NCI-H2196 (cell line): ENCODE measurements at regions not wholly inside any gene's neighbourhood (a gene's known extent, or its start where the extent isn't known, plus 50 kb on each side); places are given as distances from the start of the nearest gene placed in this dataset.
"Not testable (repeated sequence)": the region's sequence is repeated elsewhere in the genome, so short reads cannot be mapped to it uniquely, and the experiment has no call there.

Source experiments
- DNase-seq: peaks from one replicate; lab custom pipeline; 2025; ENCODE audit not compliant: unreplicated experiment; lab: John Stamatoyannopoulos, UW

- DNase-seq, result no peak
These were observed 51.2 kb downstream of the OR13H1 start for GRCh38 chrX:131595120-131595519.

DNA sequence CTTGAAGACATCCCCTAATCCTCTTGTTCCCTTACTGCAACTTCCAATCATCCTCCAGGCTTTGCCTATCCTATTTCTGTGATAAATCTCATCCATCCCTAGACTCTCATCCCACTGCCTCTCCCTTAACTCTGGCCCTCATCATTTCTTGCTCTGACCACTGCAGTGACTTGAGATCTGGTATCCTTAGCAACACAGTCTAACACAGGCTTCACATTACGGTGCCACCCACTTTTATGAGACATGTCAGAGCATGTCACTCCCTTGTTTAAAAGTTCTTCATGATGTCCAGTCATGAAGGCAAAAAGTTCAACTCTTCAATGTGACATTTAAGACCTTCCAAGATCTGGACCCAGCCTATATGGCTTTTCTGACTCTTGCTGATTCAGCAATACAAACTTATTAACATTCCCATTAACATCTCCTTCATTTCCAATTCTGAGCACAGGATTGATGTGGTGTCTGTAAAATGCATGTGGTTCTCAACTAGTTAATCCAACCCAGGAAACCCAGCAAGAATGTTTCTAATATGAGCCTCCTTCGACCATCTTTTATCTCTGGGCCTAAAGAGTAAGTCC, 64.0 kb downstream of the OR13H1 start:
- no peak for DNase-seq

DNA sequence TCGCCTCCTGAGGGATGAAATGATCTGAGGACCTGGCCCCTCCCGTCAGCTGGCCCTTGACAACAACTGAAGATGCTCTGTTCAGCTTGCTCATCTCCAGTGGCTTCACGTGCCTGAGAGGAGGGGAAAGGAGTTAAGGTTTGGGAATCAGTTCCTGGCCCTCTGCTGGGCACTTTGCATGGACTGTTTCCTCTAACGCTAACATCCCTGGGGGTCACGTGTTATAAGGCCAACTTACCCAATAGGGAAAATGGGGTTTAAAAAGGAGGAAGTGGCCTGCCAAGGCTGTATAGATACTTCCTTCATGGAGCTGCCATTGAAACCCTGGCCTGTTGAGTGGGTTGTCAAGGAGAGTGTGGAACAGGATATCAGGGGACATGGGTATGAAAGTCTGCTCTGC, 65.6 kb downstream of the OR13H1 start:
- DNase-seq, result no peak

DNA sequence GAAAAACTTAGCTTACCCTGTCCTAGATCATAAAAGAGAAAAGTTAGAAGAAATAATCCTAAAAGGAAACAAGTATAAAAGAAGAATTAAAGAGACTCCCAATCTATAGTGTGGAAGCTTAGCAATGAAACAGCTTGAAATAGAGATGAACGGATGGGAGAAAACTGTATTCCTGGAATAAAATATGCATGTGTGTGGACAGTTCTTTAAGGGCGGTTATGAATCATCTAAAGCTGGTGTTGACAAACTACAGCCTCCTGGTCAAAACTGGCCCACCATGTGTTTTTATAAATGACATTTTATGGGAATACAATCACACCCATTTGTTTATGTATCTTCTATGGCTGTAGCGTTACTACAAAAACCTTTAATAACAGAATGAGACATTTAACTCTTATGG, 69.4 kb downstream of the OR13H1 start:
- no peak for DNase-seq

DNA sequence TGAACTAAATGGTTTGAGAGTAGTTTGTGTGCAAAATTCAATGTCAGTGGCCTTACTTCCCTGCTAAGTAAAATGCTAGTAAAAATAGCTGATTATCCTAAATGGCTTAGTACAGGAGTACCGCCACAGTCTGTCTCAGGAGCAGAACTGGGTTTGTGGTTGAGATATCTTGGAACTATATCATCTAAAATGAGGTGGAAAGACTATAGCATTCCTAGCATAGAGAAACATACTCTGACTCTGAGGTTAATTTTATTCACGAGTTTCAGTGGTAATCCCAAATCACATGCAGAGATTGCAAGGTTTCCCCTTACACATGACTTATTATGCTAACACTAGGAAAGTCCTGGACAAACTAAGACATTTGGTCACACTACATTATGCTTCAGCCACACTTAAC, 70.4 kb downstream of the OR13H1 start:
- no peak for DNase-seq

GRCh38 chrX:131617182-131617581, 73.3 kb downstream of the OR13H1 start:
- DNase-seq, result no peak

GRCh38 chrX:131621650-131622049, 77.8 kb downstream of the OR13H1 start:
- no peak for DNase-seq

DNA sequence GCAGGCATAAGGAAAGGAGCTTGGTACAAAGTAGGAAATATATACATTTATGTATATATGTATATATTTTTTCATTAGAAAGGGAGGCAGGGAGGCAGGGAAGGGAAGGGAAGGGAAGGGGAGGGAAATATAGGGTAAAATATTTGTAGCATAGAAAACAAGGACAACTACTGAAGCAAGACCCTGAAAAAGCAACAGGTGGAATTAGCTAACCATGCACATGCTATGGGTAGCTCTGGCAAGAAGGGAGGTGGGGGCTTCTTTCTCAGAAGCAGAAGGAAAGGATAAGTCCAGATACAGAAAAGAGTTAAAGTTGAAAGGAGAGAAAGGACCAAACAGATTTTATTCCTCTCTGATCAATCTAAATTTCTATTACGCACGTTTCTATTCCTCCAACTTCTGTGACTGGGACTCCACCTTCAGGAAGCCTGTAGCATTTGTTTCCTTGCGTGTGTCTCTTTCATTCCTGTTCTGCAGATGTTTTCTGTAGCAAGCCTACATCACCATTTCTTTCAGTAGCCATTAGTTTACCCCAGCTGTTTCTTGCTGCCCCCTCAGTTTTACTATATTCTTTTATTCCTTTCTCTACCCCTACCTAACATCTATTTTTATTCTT, 82.9 kb downstream of the OR13H1 start:
- DNase-seq, result no peak

- DNase-seq, result no peak
These were observed 86.7 kb downstream of the OR13H1 start for GRCh38 chrX:131630534-131630933.

- DNase-seq, result peak; percentile 54
These were observed 89.5 kb downstream of the OR13H1 start for GRCh38 chrX:131633285-131633917.

DNA sequence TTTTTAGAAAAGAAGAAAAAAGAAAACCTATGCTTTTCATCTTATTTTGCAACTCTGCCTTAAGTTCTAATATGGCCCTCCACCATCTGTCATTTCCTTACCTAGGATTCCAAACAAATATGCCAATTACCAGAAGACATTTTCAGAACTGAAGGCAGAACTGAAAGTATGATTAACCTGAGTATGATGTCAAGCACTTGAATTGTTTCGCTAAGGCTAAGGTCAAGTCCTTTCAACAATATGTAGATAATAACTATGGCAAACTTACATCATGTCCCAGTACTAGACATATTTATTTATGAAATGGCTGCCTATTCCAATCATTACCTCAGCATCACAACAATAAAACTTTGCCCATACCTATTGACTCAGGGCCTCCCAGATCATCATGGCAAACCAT, 91.0 kb downstream of the OR13H1 start:
- DNase-seq, result no peak

DNA sequence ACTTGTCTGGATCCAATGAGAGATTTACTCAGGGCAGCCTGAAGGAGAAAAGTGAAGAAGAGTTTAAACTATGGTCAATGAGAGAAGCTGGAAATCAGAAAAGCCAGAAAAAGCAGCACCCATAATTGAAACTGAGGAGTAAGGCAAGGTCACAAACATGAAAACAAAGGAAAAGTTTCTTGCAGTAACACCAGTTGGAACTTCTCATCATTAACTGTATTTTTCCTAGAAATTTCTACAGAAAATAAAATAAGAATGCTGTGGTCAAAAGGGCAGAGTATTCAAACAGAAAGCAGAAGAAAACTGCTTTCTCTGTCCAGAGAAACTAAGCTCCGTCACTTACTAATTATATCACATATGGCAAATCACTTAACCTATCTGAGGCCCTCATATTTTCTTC, 102.2 kb downstream of the OR13H1 start:
- DNase-seq, result no peak

DNA sequence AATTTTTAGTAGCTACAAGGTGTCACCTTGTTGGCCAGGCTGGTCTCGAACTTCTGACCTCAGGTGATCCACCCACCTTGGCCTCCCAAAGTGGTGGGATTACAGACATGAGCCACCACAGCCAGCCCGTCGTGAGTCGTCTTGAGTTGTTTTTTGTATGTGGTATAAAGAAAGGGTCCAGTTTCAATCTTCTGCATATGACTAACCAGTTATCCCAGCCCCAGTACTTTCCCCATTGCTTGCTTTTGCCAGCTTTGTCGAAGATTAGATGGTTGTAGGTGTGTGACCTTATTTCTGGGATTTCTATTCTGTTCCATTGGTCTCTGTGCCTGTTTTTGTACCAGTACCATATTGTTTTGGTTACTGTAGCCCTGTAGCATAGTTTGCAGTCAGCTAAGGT, 105.9 kb downstream of the OR13H1 start:
- no peak for DNase-seq

- no peak for DNase-seq
These were observed 107.0 kb downstream of the OR13H1 start for GRCh38 chrX:131650637-131651410.

DNA sequence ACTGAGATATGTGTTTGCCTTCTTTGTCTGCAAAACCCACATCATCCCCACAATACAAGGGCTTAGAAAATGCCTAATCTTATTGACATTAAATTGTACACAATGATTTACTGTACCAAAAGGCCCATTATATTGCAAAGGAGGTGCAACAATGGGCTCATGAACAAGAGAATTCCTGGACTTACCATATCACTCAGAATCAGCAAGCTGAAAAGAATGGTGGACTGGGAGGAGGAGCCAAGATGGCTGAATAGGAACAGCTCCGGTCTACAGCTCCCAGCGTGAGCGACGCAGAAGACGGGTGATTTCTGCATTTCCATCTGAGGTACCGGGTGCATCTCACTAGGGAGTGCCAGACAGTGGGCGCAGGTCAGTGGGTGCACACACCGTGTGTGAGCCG, 119.9 kb downstream of the OR13H1 start:
- DNase-seq, result not testable (repeated sequence)

GRCh38 chrX:131671735-131672134, 127.9 kb downstream of the OR13H1 start:
- DNase-seq, result no peak

DNA sequence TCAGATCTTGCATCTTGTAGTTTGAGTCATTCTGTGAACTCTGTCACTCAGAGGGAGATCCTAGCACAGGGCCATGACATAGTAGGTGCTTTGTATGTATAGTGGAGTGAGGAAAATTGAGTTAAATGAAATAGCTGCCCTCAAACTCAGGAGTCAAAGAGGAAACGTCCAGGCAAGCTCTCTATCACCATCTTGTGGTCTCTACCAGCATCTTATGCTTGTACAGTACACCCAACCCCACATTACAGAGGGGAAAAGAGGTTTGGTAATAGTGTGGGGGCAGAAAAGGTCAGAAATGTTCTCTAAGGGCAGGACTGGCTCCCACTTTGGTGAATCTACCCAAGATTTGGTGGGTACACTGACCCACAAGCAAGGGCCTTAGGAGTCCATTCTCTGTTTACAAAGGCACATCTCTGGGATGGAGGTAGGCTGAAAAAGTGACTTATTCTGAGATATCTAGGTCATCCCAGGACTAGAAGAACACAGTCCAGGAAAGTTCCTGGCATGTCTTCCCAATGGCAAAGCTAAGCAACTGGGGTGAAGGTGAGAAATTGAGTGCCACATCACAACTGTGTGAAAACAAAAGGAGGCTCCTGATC, 131.8 kb downstream of the OR13H1 start:
- no peak for DNase-seq

GRCh38 chrX:131677655-131678628, 134.1 kb downstream of the OR13H1 start:
- DNase-seq, result peak; percentile 18

- not testable (repeated sequence) for DNase-seq
These were observed 138.9 kb downstream of the OR13H1 start for GRCh38 chrX:131682735-131683134.

GRCh38 chrX:131693359-131693758, 149.5 kb downstream of the OR13H1 start:
- DNase-seq, result no peak
